OCI-LY3 (cell line): ENCODE measurements at regions not wholly inside any gene's neighbourhood (a gene's known extent, or its start where the extent isn't known, plus 50 kb on each side); places are given as distances from the start of the nearest gene placed in this dataset.

ENCODE experiments used
- EZH2phosphoT487 ChIP-seq: fragments of 200-600 bp; shearing (Covaris generic); IDR thresholded peaks from 2 replicates; pipeline ENCODE4 v1.6.1; 2018; ENCODE audit warnings: antibody characterized with exemption, mixed run types, low read depth
- TF ChIP-seq, protein P1 (sequence below): fragments of 200-600, 300-600 bp; sonication (generic); IDR thresholded peaks from 2 replicates; pipeline ENCODE4 v1.5.1; 2014; ENCODE audit warnings: antibody characterized with exemption, low read length, low read depth

DNA sequence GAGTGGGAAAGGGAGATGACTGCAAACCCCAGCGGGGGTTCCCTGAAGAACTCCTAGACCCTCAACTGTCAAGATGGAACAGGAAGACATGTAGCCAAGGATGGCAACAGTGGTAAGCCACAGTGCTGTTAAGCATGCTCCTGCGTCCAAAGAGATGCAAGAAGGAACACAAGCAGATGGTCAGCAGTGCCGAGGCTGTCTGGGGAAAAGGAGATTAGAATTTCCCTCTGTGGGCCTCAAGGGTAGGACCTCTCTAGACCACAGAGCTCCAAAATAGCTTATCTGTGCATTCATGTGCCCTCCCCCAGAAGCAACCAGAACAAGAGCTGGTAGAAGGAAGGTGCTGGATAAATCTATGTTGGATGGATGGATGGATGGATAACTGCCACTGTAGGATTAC is 82.0 kb upstream of the CPEB2 start:
- TF ChIP-seq, protein P1, sequence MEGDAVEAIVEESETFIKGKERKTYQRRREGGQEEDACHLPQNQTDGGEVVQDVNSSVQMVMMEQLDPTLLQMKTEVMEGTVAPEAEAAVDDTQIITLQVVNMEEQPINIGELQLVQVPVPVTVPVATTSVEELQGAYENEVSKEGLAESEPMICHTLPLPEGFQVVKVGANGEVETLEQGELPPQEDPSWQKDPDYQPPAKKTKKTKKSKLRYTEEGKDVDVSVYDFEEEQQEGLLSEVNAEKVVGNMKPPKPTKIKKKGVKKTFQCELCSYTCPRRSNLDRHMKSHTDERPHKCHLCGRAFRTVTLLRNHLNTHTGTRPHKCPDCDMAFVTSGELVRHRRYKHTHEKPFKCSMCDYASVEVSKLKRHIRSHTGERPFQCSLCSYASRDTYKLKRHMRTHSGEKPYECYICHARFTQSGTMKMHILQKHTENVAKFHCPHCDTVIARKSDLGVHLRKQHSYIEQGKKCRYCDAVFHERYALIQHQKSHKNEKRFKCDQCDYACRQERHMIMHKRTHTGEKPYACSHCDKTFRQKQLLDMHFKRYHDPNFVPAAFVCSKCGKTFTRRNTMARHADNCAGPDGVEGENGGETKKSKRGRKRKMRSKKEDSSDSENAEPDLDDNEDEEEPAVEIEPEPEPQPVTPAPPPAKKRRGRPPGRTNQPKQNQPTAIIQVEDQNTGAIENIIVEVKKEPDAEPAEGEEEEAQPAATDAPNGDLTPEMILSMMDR, result no peak
- TF ChIP-seq EZH2phosphoT487, result no peak
